ENCODE measurements at regions not wholly inside any gene's neighbourhood (a gene's known extent, or its start where the extent isn't known, plus 50 kb on each side); places are given as distances from the start of the nearest gene placed in this dataset.
"Not testable (repeated sequence)": the region's sequence is repeated elsewhere in the genome, so short reads cannot be mapped to it uniquely, and the experiment has no call there.

GRCh38 chr5:74401281-74401945, 239.1 kb downstream of the ENC1 start:
- no peak for DNase-seq

- no peak for DNase-seq
Measured at GRCh38 chr5:74400067-74400466, 240.5 kb downstream of the ENC1 start.

- no peak for DNase-seq
Measured at GRCh38 chr5:74396913-74397622, 243.5 kb downstream of the ENC1 start.

- peak; percentile 7 for DNase-seq
Measured at GRCh38 chr5:74394916-74395880, 245.3 kb downstream of the ENC1 start.

GRCh38 chr5:74394528-74394915, 246.0 kb downstream of the ENC1 start:
- no peak for DNase-seq

GRCh38 chr5:74393943-74394342, 246.6 kb downstream of the ENC1 start:
- no peak for DNase-seq

- DNase-seq = no peak
Measured at GRCh38 chr5:74392711-74393351, 247.7 kb downstream of the ENC1 start.

GRCh38 chr5:74391410-74391809, 249.1 kb downstream of the ENC1 start:
- no peak for DNase-seq

GRCh38 chr5:74390822-74391221, 249.7 kb downstream of the ENC1 start:
- DNase-seq = no peak

- no peak for DNase-seq
Measured at GRCh38 chr5:74390306-74390637, 250.3 kb downstream of the ENC1 start.

- DNase-seq = no peak
Measured at GRCh38 chr5:74389531-74390305, 250.8 kb downstream of the ENC1 start.

- DNase-seq = not testable (repeated sequence)
Measured at GRCh38 chr5:74388411-74388810, 252.1 kb downstream of the ENC1 start.

GRCh38 chr5:74386571-74387334, 253.8 kb downstream of the ENC1 start:
- DNase-seq = no peak

GRCh38 chr5:74384851-74385250, 255.7 kb downstream of the ENC1 start:
- no peak for DNase-seq

- DNase-seq = no peak
Measured at GRCh38 chr5:74382987-74383593, 257.4 kb downstream of the ENC1 start.

- DNase-seq = no peak
Measured at GRCh38 chr5:74382123-74382855, 258.2 kb downstream of the ENC1 start.

GRCh38 chr5:74380193-74380592, 260.3 kb downstream of the ENC1 start:
- DNase-seq = no peak

GRCh38 chr5:74378464-74378863, 262.1 kb downstream of the ENC1 start:
- DNase-seq = no peak

GRCh38 chr5:74376187-74376586, 264.3 kb downstream of the ENC1 start:
- no peak for DNase-seq

GRCh38 chr5:74375271-74375670, 265.3 kb downstream of the ENC1 start:
- no peak for DNase-seq
